Epithelial cell of esophagus (primary cell): ENCODE measurements at regions not wholly inside any gene's neighbourhood (a gene's known extent, or its start where the extent isn't known, plus 50 kb on each side); places are given as distances from the start of the nearest gene placed in this dataset.

Experiments used
- DNase-seq: peaks from one replicate; pipeline ENCODE4 v3.0.0; 2010; ENCODE audit warnings: low read depth
- H3K4me3 ChIP-seq: 2 replicates; pipeline ENCODE4 v1.5.1; 2011; ENCODE audit warnings: mild to moderate bottlenecking, low read length, control low read depth
- TF ChIP-seq, protein P1 (sequence below): IDR thresholded peaks from 2 replicates; pipeline ENCODE4 v1.5.1; 2011; ENCODE audit warnings: low read depth, mild to moderate bottlenecking, low read length, control low read depth, inconsistent platforms; ENCODE audit not compliant: insufficient read depth; ENCODE audit errors: missing control alignments

GRCh38 chr4:36677874-36678273 is 396.5 kb downstream of the DTHD1 start:
- TF ChIP-seq, protein P1, sequence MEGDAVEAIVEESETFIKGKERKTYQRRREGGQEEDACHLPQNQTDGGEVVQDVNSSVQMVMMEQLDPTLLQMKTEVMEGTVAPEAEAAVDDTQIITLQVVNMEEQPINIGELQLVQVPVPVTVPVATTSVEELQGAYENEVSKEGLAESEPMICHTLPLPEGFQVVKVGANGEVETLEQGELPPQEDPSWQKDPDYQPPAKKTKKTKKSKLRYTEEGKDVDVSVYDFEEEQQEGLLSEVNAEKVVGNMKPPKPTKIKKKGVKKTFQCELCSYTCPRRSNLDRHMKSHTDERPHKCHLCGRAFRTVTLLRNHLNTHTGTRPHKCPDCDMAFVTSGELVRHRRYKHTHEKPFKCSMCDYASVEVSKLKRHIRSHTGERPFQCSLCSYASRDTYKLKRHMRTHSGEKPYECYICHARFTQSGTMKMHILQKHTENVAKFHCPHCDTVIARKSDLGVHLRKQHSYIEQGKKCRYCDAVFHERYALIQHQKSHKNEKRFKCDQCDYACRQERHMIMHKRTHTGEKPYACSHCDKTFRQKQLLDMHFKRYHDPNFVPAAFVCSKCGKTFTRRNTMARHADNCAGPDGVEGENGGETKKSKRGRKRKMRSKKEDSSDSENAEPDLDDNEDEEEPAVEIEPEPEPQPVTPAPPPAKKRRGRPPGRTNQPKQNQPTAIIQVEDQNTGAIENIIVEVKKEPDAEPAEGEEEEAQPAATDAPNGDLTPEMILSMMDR = no peak
- H3K4me3 ChIP-seq = no peak overlapping the region
- DNase-seq = no peak

DNA sequence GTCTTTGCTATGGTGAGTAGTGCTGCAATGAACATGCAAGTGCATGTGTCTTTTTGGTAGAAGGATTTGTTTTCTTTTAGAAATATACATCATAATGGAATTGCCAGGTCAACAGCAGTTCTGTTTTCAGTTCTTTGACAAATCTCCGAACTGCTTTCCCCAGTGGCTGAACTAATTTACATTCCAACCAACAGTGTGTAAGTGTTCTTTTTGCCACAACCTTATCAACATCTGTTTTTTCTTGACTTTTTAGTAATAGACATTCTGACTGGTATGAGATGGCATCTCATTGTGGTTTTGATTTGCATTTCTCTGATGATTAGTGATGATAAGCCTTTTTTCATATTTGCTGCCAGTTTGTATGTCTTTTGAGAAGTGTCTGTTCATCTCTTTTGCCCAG is 406.3 kb downstream of the DTHD1 start:
- TF ChIP-seq, protein P1 = no peak
- DNase-seq = no peak
- H3K4me3 ChIP-seq = no peak overlapping the region

- DNase-seq = no peak
Observed at GRCh38 chr4:36692586-36692985, 411.2 kb downstream of the DTHD1 start.

GRCh38 chr4:36702245-36702644 is 420.8 kb downstream of the DTHD1 start:
- DNase-seq = no peak
- TF ChIP-seq, protein P1 = no peak
- no peak overlapping the region for H3K4me3 ChIP-seq

More at GRCh38 chr4:36692586-36692985, 411.2 kb downstream of the DTHD1 start:
- TF ChIP-seq, protein P1 = no peak
- no peak overlapping the region for H3K4me3 ChIP-seq

- no peak for DNase-seq
- TF ChIP-seq, protein P1 = no peak
- no peak overlapping the region for H3K4me3 ChIP-seq
Observed at GRCh38 chr4:36704289-36704688, 422.9 kb downstream of the DTHD1 start.

- H3K4me3 ChIP-seq = no peak overlapping the region
- DNase-seq = no peak
- TF ChIP-seq, protein P1 = no peak
Observed at GRCh38 chr4:36709991-36710390, 428.6 kb downstream of the DTHD1 start.

DNA sequence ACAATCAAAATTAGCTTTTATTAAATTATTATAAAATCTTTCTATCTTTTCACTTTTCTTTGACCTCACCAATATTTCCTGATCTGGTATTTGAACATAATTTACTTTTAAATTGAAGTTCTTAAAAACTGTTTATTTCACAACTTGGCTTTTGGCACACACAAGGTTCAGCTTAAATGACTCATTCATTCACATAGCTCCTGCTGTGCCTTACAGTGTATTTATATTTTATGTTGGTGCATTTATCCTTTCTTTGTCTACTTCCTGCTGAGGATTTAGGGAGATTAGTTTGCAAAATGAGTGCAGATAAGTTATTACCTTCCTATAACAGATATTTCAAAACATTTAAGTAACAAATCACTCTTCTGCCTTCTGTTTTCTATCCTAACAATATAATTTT is 430.6 kb downstream of the DTHD1 start:
- TF ChIP-seq, protein P1 = no peak
- DNase-seq = peak; percentile 38
- no peak overlapping the region for H3K4me3 ChIP-seq
